BE2C (cell line): ENCODE measurements at regions not wholly inside any gene's neighbourhood (a gene's known extent, or its start where the extent isn't known, plus 50 kb on each side); places are given as distances from the start of the nearest gene placed in this dataset.
"Not testable (repeated sequence)": the region's sequence is repeated elsewhere in the genome, so short reads cannot be mapped to it uniquely, and the experiment has no call there.

Source experiments
- DNase-seq: peaks from one replicate; pipeline ENCODE4 v3.0.0-alpha.2; 2020
- H3K27me3 ChIP-seq: fragments of 250-450 bp; sonication (Bioruptor Pico); 2 replicates; pipeline ENCODE4 v1.5.1; 2020; ENCODE audit warnings: mild to moderate bottlenecking
- H3K36me3 ChIP-seq: fragments of 250-450 bp; sonication (Bioruptor Pico); 2 replicates; pipeline ENCODE4 v1.5.1; 2020; ENCODE audit warnings: mild to moderate bottlenecking
- H3K4me1 ChIP-seq: fragments of 250-450 bp; sonication (Bioruptor Pico); 2 replicates; pipeline ENCODE4 v1.5.1; 2020
- H3K4me3 ChIP-seq: 2 replicates; pipeline ENCODE4 v1.5.1; 2011; ENCODE audit warnings: low read depth, low read length
- H3K9me3 ChIP-seq: fragments of 250-450 bp; sonication (Bioruptor Pico); 2 replicates; pipeline ENCODE4 v1.5.1; 2020

- not testable (repeated sequence) for DNase-seq, H3K4me3 ChIP-seq, H3K36me3 ChIP-seq, H3K27me3 ChIP-seq, H3K4me1 ChIP-seq, H3K9me3 ChIP-seq
Measured at GRCh38 chr15:44817797-44818196, 81.5 kb downstream of the TRIM69 start.

GRCh38 chr15:44819331-44819987 is 83.1 kb downstream of the TRIM69 start:
- H3K27me3 ChIP-seq, H3K9me3 ChIP-seq, H3K4me1 ChIP-seq, DNase-seq, H3K4me3 ChIP-seq, H3K36me3 ChIP-seq: not testable (repeated sequence)

- H3K4me3 ChIP-seq, DNase-seq, H3K36me3 ChIP-seq, H3K4me1 ChIP-seq, H3K9me3 ChIP-seq, H3K27me3 ChIP-seq: not testable (repeated sequence)
Measured at GRCh38 chr15:44820535-44820934, 84.2 kb downstream of the TRIM69 start.

GRCh38 chr15:44820967-44821366 is 84.6 kb downstream of the TRIM69 start:
- DNase-seq, H3K4me3 ChIP-seq, H3K27me3 ChIP-seq, H3K4me1 ChIP-seq, H3K9me3 ChIP-seq, H3K36me3 ChIP-seq: not testable (repeated sequence)

- DNase-seq, H3K4me3 ChIP-seq, H3K4me1 ChIP-seq, H3K9me3 ChIP-seq, H3K27me3 ChIP-seq, H3K36me3 ChIP-seq: not testable (repeated sequence)
Measured at GRCh38 chr15:44824277-44825145, 88.2 kb downstream of the TRIM69 start.

- not testable (repeated sequence) for H3K9me3 ChIP-seq, H3K4me3 ChIP-seq, H3K27me3 ChIP-seq, H3K4me1 ChIP-seq, DNase-seq, H3K36me3 ChIP-seq
Measured at GRCh38 chr15:44826583-44826982, 90.3 kb downstream of the TRIM69 start.

- not testable (repeated sequence) for H3K4me3 ChIP-seq, H3K36me3 ChIP-seq, H3K9me3 ChIP-seq, H3K4me1 ChIP-seq, H3K27me3 ChIP-seq
- DNase-seq, result peak; percentile 8
Measured at GRCh38 chr15:44828229-44828914, 92.0 kb downstream of the TRIM69 start.

GRCh38 chr15:44829150-44829549 is 92.8 kb downstream of the TRIM69 start:
- not testable (repeated sequence) for DNase-seq, H3K9me3 ChIP-seq, H3K4me1 ChIP-seq, H3K27me3 ChIP-seq, H3K36me3 ChIP-seq, H3K4me3 ChIP-seq

GRCh38 chr15:44830692-44831408 is 94.5 kb downstream of the TRIM69 start:
- not testable (repeated sequence) for H3K9me3 ChIP-seq, DNase-seq

GRCh38 chr15:44831409-44831741 is 95.0 kb downstream of the TRIM69 start:
- not testable (repeated sequence) for H3K4me1 ChIP-seq, H3K27me3 ChIP-seq, H3K9me3 ChIP-seq, DNase-seq, H3K4me3 ChIP-seq, H3K36me3 ChIP-seq

More at GRCh38 chr15:44830692-44831408, 94.5 kb downstream of the TRIM69 start:
- H3K27me3 ChIP-seq, H3K4me1 ChIP-seq, H3K4me3 ChIP-seq, H3K36me3 ChIP-seq: not testable (repeated sequence)

- H3K36me3 ChIP-seq, DNase-seq, H3K4me3 ChIP-seq, H3K9me3 ChIP-seq, H3K4me1 ChIP-seq, H3K27me3 ChIP-seq: not testable (repeated sequence)
Measured at GRCh38 chr15:44832133-44832532, 95.8 kb downstream of the TRIM69 start.

- not testable (repeated sequence) for H3K4me1 ChIP-seq, H3K9me3 ChIP-seq, DNase-seq, H3K36me3 ChIP-seq, H3K4me3 ChIP-seq, H3K27me3 ChIP-seq
Measured at GRCh38 chr15:44833081-44833480, 96.8 kb downstream of the TRIM69 start.

- not testable (repeated sequence) for H3K36me3 ChIP-seq, DNase-seq, H3K4me1 ChIP-seq, H3K27me3 ChIP-seq, H3K9me3 ChIP-seq, H3K4me3 ChIP-seq
Measured at GRCh38 chr15:44833761-44834160, 97.4 kb downstream of the TRIM69 start.

- not testable (repeated sequence) for H3K9me3 ChIP-seq, H3K36me3 ChIP-seq, DNase-seq, H3K4me3 ChIP-seq, H3K4me1 ChIP-seq, H3K27me3 ChIP-seq
Measured at GRCh38 chr15:44835082-44835481, 98.8 kb downstream of the TRIM69 start.
